Spleen (tissue), 7 donors: ENCODE measurements at regions not wholly inside any gene's neighbourhood (a gene's known extent, or its start where the extent isn't known, plus 50 kb on each side); places are given as distances from the start of the nearest gene placed in this dataset.

Experiments
- CTCF ChIP-seq, 11 experiments: fragments of 200-600 bp in 7 of 11; fragments of 450-650 bp in 4 of 11; sonication (generic) in 4 of 11; IDR thresholded peaks in 8 of 11; conservative IDR thresholded peaks in 3 of 11; 1 replicate in 7 of 11; 2 replicates in 4 of 11; pipeline versions ENCODE4 v1.4.0 to v1.8.0; 2016 to 2021; ENCODE audit warnings: antibody characterized with exemption in 11 of 11, inconsistent platforms in 4 of 11, mild to moderate bottlenecking in 1 of 11
- POLR2A ChIP-seq, 3 donors: fragments of 450-650 bp; IDR thresholded peaks; one replicate each; pipeline ENCODE4 v1.5.1; 2017; ENCODE audit warnings: antibody characterized with exemption in 3 of 3, mild to moderate bottlenecking in 1 of 3
- POLR2AphosphoS5 ChIP-seq, 3 donors: sonication (generic); formaldehyde crosslinking; IDR thresholded peaks; one replicate each; pipeline ENCODE4 v1.5.1; 2017; ENCODE audit warnings: antibody characterized with exemption in 3 of 3
- donor health status: DM: no; HTN: no; CAD: no; lungs with moderate emphysema.
- donor health status: DM: no; HTN: no; CAD: no.
- donor health status: DM: no; HTN: no; CAD: no.

DNA sequence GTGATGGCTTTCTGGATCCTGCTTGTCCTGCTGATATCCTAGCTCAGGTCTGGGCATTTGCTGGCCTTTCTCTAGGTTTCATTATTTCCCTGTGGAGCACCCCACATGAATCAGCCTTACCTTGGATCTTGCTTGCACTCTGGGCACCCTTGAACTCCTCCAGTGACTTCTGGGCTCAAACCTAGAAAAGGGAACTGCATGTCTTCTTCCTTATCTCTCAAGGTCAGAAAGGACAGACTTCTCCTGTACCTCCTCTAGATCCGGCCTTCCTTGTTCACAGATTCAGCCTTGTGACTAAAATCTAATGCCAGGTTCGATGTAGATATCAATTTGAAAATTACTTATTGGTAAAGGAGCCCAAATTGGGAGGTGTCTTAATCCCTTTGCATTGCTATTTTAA, 267.9 kb downstream of the PARP8 start:
- no peak for TF ChIP-seq POLR2A (IDR thresholded peaks at IDR 0.05)
- no peak for TF ChIP-seq POLR2AphosphoS5 (IDR thresholded peaks at IDR 0.05)
- no peak for TF ChIP-seq CTCF (IDR thresholded peaks at IDR 0.05 in 8 of 11, conservative IDR thresholded peaks at IDR 0.05 in 3 of 11)
